ENCODE measurements at regions not wholly inside any gene's neighbourhood (a gene's known extent, or its start where the extent isn't known, plus 50 kb on each side); places are given as distances from the start of the nearest gene placed in this dataset.

DNA sequence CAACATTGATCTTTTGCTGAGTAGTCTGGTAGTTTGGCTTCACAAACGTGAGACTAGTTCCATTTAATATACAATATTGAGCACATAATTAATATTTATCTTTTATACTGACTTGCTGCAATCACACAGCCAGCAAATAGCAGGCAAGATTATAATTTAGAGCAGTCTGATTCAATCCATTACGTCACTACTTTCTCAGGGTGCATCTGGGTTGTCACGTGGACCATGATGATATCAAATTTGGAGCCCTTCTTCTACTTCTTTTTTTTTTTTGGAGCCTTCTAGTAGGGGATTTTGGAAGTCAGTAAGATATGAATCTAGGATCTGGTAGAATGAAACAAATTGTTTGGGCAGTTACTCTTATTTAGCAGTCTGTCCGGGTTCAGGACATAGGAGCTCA, 100.6 kb upstream of the SLC5A9 start:
- intact Hi-C loops (cut with DNase I), result no loop called here
- Histone ChIP-seq H3K36me3 (no peaks in the 10 kb centered on the region), H3K27me3 (replicated peaks; ENCODE audit: insufficient read depth) (no peaks in the 10 kb centered on the region), H3K4me3 (no peak overlapping the region), H3K4me1 (replicated peaks) (no peaks in the 10 kb centered on the region), H3K27ac (no peak overlapping the region), H3K9me3 (no peaks in the 10 kb centered on the region)
- TF ChIP-seq, protein P1, sequence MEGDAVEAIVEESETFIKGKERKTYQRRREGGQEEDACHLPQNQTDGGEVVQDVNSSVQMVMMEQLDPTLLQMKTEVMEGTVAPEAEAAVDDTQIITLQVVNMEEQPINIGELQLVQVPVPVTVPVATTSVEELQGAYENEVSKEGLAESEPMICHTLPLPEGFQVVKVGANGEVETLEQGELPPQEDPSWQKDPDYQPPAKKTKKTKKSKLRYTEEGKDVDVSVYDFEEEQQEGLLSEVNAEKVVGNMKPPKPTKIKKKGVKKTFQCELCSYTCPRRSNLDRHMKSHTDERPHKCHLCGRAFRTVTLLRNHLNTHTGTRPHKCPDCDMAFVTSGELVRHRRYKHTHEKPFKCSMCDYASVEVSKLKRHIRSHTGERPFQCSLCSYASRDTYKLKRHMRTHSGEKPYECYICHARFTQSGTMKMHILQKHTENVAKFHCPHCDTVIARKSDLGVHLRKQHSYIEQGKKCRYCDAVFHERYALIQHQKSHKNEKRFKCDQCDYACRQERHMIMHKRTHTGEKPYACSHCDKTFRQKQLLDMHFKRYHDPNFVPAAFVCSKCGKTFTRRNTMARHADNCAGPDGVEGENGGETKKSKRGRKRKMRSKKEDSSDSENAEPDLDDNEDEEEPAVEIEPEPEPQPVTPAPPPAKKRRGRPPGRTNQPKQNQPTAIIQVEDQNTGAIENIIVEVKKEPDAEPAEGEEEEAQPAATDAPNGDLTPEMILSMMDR (IDR thresholded peaks at IDR 0.05), result no peak
- TF ChIP-seq POLR2A (IDR thresholded peaks at IDR 0.05) (no peak), POLR2AphosphoS5 (IDR thresholded peaks at IDR 0.05) (no peak)
- 61% methylated on average over 4 of the region's 4 CpGs for WGBS
- DNase-seq (ENCODE audit: low spot score), result no peak

DNA sequence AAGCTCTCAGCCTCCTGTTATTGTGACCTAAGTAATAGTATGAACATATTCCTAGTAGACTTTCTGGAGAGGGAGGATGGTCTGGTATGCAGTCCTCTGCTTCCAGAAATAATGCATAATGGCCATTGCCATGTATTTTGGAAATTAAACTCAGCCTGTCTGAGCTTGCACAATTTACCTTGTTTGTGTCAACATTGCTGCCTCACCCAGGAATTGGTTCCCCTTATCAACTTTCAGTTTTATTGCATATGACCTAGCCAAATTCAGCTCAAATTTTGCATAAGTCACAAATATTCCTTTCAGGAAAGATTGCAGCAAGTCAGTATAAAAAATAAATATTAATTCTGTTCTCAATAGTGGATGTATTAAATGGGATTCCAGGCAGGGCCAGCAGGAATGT, 101.9 kb upstream of the SLC5A9 start:
- no peak for DNase-seq (ENCODE audit: low spot score)
- Histone ChIP-seq H3K27me3 (replicated peaks; ENCODE audit: insufficient read depth) (no peaks in the 10 kb centered on the region), H3K27ac (no peak overlapping the region), H3K9me3 (no peaks in the 10 kb centered on the region), H3K4me1 (replicated peaks) (no peaks in the 10 kb centered on the region), H3K36me3 (no peaks in the 10 kb centered on the region), H3K4me3 (no peak overlapping the region)
- TF ChIP-seq POLR2AphosphoS5 (IDR thresholded peaks at IDR 0.05), result no peak
- TF ChIP-seq, protein P1 (IDR thresholded peaks at IDR 0.05), result no peak
- TF ChIP-seq POLR2A (IDR thresholded peaks at IDR 0.05), result no peak
- intact Hi-C loops (cut with DNase I), result no loop called here

DNA sequence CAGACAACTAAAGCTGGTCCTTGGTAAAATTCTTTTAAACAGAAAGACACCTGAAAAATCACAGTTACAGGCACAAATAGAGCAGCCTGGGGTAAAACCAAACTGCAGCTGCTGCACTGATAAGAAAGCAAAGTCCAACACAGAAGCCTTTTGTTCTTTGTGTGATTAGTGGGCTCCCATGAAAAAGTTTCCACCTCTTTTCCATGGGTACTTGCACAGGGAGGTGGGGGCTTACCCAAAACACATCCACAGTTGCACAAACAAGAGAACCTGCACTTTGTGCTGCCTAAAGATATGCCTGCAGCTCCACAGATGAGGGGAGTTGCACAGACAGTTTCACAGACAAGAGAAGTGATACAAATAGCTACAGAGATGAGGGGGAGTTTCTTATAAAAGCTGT, 106.7 kb upstream of the SLC5A9 start:
- no peaks in the 10 kb centered on the region for H3K27me3 ChIP-seq (replicated peaks; ENCODE audit: insufficient read depth)
- no peak for DNase-seq (ENCODE audit: low spot score)
- H3K36me3 ChIP-seq, result no peaks in the 10 kb centered on the region
- H3K4me1 ChIP-seq (replicated peaks), result no peaks in the 10 kb centered on the region
- no peaks in the 10 kb centered on the region for H3K9me3 ChIP-seq
- H3K27ac ChIP-seq, result no peak overlapping the region
- TF ChIP-seq POLR2AphosphoS5 (IDR thresholded peaks at IDR 0.05), result no peak
- TF ChIP-seq, protein P1 (IDR thresholded peaks at IDR 0.05), result no peak
- no peak for TF ChIP-seq POLR2A (IDR thresholded peaks at IDR 0.05)
- intact Hi-C loops (cut with DNase I), result no loop called here
- H3K4me3 ChIP-seq, result no peak overlapping the region

- WGBS, result 85% methylated on average over 4 of the region's 4 CpGs
- Histone ChIP-seq H3K27ac (no peak overlapping the region), H3K9me3 (no peaks in the 10 kb centered on the region), H3K4me1 (replicated peaks) (no peaks in the 10 kb centered on the region), H3K4me3 (no peak overlapping the region), H3K36me3 (no peaks in the 10 kb centered on the region), H3K27me3 (replicated peaks; ENCODE audit: insufficient read depth) (no peaks in the 10 kb centered on the region)
- no peak for TF ChIP-seq POLR2AphosphoS5 (IDR thresholded peaks at IDR 0.05)
- intact Hi-C loops (cut with DNase I), result no loop called here
- DNase-seq (ENCODE audit: low spot score), result no peak
These were observed 107.7 kb upstream of the SLC5A9 start for GRCh38 chr1:48114596-48115382.

- peak; percentile 37 for DNase-seq (ENCODE audit: low spot score)
- intact Hi-C loops (cut with DNase I), result loop anchor here (2.0 kb wide), 1 partner anchor 93 kb away; no protein-coding TSS in a partner anchor
- H3K4me1 ChIP-seq (replicated peaks), result no peaks in the 10 kb centered on the region
- TF ChIP-seq POLR2AphosphoS5 (IDR thresholded peaks at IDR 0.05) (no peak), POLR2A (IDR thresholded peaks at IDR 0.05) (no peak)
- TF ChIP-seq, protein P1 (IDR thresholded peaks at IDR 0.05), result peak; percentile 18 to 80 (median 76)
- no peaks in the 10 kb centered on the region for H3K9me3 ChIP-seq
- H3K27ac ChIP-seq, result no peak overlapping the region
- H3K4me3 ChIP-seq, result no peak overlapping the region
- no peaks in the 10 kb centered on the region for H3K36me3 ChIP-seq
- 18% methylated on average over 6 of the region's 6 CpGs for WGBS
- no peaks in the 10 kb centered on the region for H3K27me3 ChIP-seq (replicated peaks; ENCODE audit: insufficient read depth)
These were observed 112.3 kb upstream of the TRABD2B start for GRCh38 chr1:48109390-48110013.
